Karpas-422 (cell line): ENCODE measurements at regions not wholly inside any gene's neighbourhood (a gene's known extent, or its start where the extent isn't known, plus 50 kb on each side); places are given as distances from the start of the nearest gene placed in this dataset.
"Not testable (repeated sequence)": the region's sequence is repeated elsewhere in the genome, so short reads cannot be mapped to it uniquely, and the experiment has no call there.

Experiments
- DNase-seq: peaks from one replicate; pipeline ENCODE4 v3.0.0-alpha.2; 2015
- H2AFZ ChIP-seq: fragments of 200-600 bp; sonication (generic); 2 replicates; pipeline ENCODE4 v1.6.1; 2014; ENCODE audit warnings: antibody characterized with exemption, low read length, mixed read lengths
- H3K27ac ChIP-seq: fragments of 200-600 bp; sonication (generic); 2 replicates; pipeline ENCODE4 v1.5.1; 2014; ENCODE audit warnings: mild to moderate bottlenecking, low read length, moderate library complexity
- H3K27me3 ChIP-seq: fragments of 200-600 bp; sonication (generic); 2 replicates; pipeline ENCODE4 v1.6.1; 2014; ENCODE audit warnings: low read length, mixed read lengths
- H3K36me3 ChIP-seq: fragments of 200-600 bp; sonication (generic); 2 replicates; pipeline ENCODE4 v1.6.1; 2014; ENCODE audit warnings: low read length, mixed read lengths; ENCODE audit not compliant: insufficient read depth
- H3K4me1 ChIP-seq: fragments of 200-600 bp; sonication (generic); 2 replicates; pipeline ENCODE4 v1.6.1; 2014; ENCODE audit warnings: mild to moderate bottlenecking, low read length, mixed read lengths
- H3K4me2 ChIP-seq: fragments of 200-600 bp; sonication (generic); 2 replicates; pipeline ENCODE4 v1.6.1; 2014; ENCODE audit warnings: low read length, low read depth, mild to moderate bottlenecking; ENCODE audit not compliant: poor library complexity, severe bottlenecking
- H3K4me3 ChIP-seq: fragments of 200-600 bp; sonication (generic); 2 replicates; pipeline ENCODE4 v1.5.1; 2014; ENCODE audit warnings: mild to moderate bottlenecking, antibody characterized with exemption, low read length, mixed read lengths
- H3K79me2 ChIP-seq: fragments of 200-600 bp; sonication (generic); 2 replicates; pipeline ENCODE4 v1.6.1; 2014; ENCODE audit warnings: mild to moderate bottlenecking, low read length, mixed read lengths
- H3K9ac ChIP-seq: fragments of 200-600 bp; sonication (generic); 2 replicates; pipeline ENCODE4 v1.6.0; 2014; ENCODE audit warnings: low read length
- H3K9me2 ChIP-seq: fragments of 200-600 bp; sonication (generic), shearing (Covaris generic); replicated peaks from 2 replicates; pipeline ENCODE4 v1.6.0; 2014; ENCODE audit warnings: mild to moderate bottlenecking, low read length, moderate library complexity; ENCODE audit not compliant: insufficient read depth
- H3K9me3 ChIP-seq: fragments of 300-700, 200-600 bp; sonication (generic); 2 replicates; pipeline ENCODE4 v1.6.1; 2014; ENCODE audit warnings: low read length, mixed read lengths
- H4K20me1 ChIP-seq: fragments of 200-600 bp; sonication (generic); 2 replicates; pipeline ENCODE4 v1.6.1; 2014; ENCODE audit warnings: mild to moderate bottlenecking, antibody characterized with exemption, low read length, low read depth; ENCODE audit not compliant: insufficient read depth

DNA sequence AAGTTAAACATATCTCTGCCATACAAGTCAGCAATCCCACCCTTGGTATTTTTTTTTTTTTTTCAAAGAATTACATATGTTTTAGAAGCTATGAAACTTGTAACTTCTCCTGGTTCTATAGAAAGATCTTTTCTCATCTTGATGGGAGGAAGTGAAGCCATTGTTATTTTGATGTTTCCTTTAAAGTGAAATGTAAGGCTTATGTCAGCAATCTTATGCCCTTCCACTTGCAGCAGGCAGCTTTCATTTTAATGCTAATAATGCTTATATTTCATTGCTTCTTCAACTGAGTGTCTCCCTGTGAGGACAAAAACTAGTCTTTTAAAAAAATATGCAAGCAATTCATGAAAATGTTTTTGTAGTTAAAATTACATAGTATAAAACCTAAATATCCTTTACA lies 1614.7 kb downstream of the KHDRBS2 start:
- Histone ChIP-seq H3K4me3 (no peak overlapping the region), H3K9me3 (peaks cover 4% of the 10 kb centered on the region; the same call in 1 of the 2 replicates), H3K4me2 (no peak overlapping the region), H3K36me3 (no peaks in the 10 kb centered on the region), H2AFZ (no peak overlapping the region), H3K79me2 (no peaks in the 10 kb centered on the region), H3K27ac (no peak overlapping the region), H3K4me1 (no peaks in the 10 kb centered on the region), H4K20me1 (no peaks in the 10 kb centered on the region), H3K9ac (no peak overlapping the region), H3K9me2 (no peaks in the 10 kb centered on the region), H3K27me3 (no peaks in the 10 kb centered on the region)
- DNase-seq, result no peak

GRCh38 chr6:60670036-60670435 lies 1616.0 kb downstream of the KHDRBS2 start:
- H3K36me3 ChIP-seq, result no peaks in the 10 kb centered on the region
- no peaks in the 10 kb centered on the region for H3K27me3 ChIP-seq
- H3K4me3 ChIP-seq, result no peak overlapping the region
- no peaks in the 10 kb centered on the region for H3K4me1 ChIP-seq
- no peak for DNase-seq
- H3K9me3 ChIP-seq, result peaks cover 2% of the 10 kb centered on the region; the same call in 1 of the 2 replicates
- H3K9me2 ChIP-seq, result no peaks in the 10 kb centered on the region
- H3K9ac ChIP-seq, result no peak overlapping the region
- H2AFZ ChIP-seq, result no peak overlapping the region
- H3K27ac ChIP-seq, result no peak overlapping the region
- no peak overlapping the region for H3K4me2 ChIP-seq
- no peaks in the 10 kb centered on the region for H3K79me2 ChIP-seq
- H4K20me1 ChIP-seq, result no peaks in the 10 kb centered on the region

- Histone ChIP-seq H3K4me3 (no peak overlapping the region), H2AFZ (no peak overlapping the region), H3K4me1 (no peaks in the 10 kb centered on the region)
These were observed 1617.6 kb downstream of the KHDRBS2 start for GRCh38 chr6:60668428-60668827.

GRCh38 chr6:60663199-60663598 lies 1622.8 kb downstream of the KHDRBS2 start:
- not testable (repeated sequence) for H3K4me3 ChIP-seq, H3K9me3 ChIP-seq, H3K36me3 ChIP-seq, H3K9me2 ChIP-seq, H3K4me2 ChIP-seq, H3K9ac ChIP-seq, DNase-seq, H3K79me2 ChIP-seq, H4K20me1 ChIP-seq, H2AFZ ChIP-seq, H3K4me1 ChIP-seq, H3K27me3 ChIP-seq, H3K27ac ChIP-seq

More at GRCh38 chr6:60668428-60668827, 1617.6 kb downstream of the KHDRBS2 start:
- H3K9me3 ChIP-seq, result no peaks in the 10 kb centered on the region; the same call in 1 of the 2 replicates
- H3K4me2 ChIP-seq, result no peak overlapping the region
- no peak overlapping the region for H3K27ac ChIP-seq
- H3K9me2 ChIP-seq, result no peaks in the 10 kb centered on the region
- no peaks in the 10 kb centered on the region for H3K79me2 ChIP-seq
- no peak for DNase-seq
- H3K9ac ChIP-seq, result no peak overlapping the region
- H3K36me3 ChIP-seq, result no peaks in the 10 kb centered on the region
- no peaks in the 10 kb centered on the region for H3K27me3 ChIP-seq
- no peaks in the 10 kb centered on the region for H4K20me1 ChIP-seq

GRCh38 chr6:60643870-60644269 lies 1642.2 kb downstream of the KHDRBS2 start:
- Histone ChIP-seq H3K4me3 (no peak overlapping the region), H3K27ac (no peak overlapping the region), H3K4me1 (no peaks in the 10 kb centered on the region), H2AFZ (no peak overlapping the region), H3K27me3 (no peaks in the 10 kb centered on the region), H3K4me2 (no peak overlapping the region), H3K9me2 (no peaks in the 10 kb centered on the region), H3K36me3 (no peaks in the 10 kb centered on the region), H3K9ac (no peak overlapping the region), H3K9me3 (peaks cover 5% of the 10 kb centered on the region; the same call in 1 of the 2 replicates), H4K20me1 (no peaks in the 10 kb centered on the region), H3K79me2 (no peaks in the 10 kb centered on the region)
- no peak for DNase-seq

DNA sequence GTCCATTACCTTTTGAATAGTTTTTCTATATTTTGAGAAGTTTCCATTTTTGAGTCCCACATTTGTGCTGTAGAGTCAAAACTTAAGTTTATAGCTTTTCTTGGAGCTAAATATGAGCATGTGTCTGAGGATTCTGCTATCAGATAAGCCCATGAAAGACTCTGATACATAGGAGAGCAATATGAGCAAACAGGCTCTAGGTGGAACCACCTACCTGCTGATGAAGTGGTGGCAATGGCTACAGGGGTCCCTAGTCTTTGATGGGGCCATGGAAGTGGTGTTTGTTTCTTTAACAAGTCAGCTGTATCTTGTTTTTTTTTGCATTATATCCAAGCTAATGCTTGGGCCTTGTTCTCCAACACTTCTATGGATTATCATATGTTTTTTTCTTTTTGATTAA lies 1646.8 kb downstream of the KHDRBS2 start:
- not testable (repeated sequence) for H2AFZ ChIP-seq, DNase-seq, H3K36me3 ChIP-seq, H3K9ac ChIP-seq, H3K27me3 ChIP-seq, H3K4me3 ChIP-seq, H3K9me3 ChIP-seq, H3K79me2 ChIP-seq, H3K4me2 ChIP-seq, H3K27ac ChIP-seq, H4K20me1 ChIP-seq, H3K4me1 ChIP-seq, H3K9me2 ChIP-seq
